22Rv1 (cell line): ENCODE measurements at regions not wholly inside any gene's neighbourhood (a gene's known extent, or its start where the extent isn't known, plus 50 kb on each side); places are given as distances from the start of the nearest gene placed in this dataset.

ENCODE experiments used
- ZFX ChIP-seq: fragments of 450-650 bp; IDR thresholded peaks from 2 replicates; pipeline ENCODE4 v1.6.1; 2017; ENCODE audit warnings: antibody characterized with exemption, borderline replicate concordance
- TF ChIP-seq, protein P1 (sequence below): fragments of 450-650 bp; IDR thresholded peaks from 2 replicates; pipeline ENCODE4 v1.5.1; 2017; ENCODE audit warnings: mild to moderate bottlenecking

DNA sequence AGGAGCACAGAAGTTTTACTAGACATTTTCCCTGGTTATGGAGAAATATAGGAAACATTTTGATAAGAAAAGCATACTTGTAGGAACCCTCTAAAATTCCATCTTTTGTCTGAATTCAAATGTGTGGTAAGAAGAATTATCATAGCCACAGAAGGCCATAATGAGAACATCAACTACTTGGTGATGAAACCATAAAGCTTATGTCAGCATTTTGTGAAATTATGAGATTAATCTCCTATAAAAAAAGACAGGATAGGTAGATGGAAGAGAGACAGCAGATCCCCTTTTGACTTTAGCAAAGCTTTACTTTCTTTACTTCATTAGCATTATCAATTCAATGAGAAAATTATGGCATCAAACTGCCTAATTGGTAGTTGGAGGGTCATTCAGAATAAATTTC lies 697.0 kb downstream of the IGSF11 start:
- TF ChIP-seq, protein P1, sequence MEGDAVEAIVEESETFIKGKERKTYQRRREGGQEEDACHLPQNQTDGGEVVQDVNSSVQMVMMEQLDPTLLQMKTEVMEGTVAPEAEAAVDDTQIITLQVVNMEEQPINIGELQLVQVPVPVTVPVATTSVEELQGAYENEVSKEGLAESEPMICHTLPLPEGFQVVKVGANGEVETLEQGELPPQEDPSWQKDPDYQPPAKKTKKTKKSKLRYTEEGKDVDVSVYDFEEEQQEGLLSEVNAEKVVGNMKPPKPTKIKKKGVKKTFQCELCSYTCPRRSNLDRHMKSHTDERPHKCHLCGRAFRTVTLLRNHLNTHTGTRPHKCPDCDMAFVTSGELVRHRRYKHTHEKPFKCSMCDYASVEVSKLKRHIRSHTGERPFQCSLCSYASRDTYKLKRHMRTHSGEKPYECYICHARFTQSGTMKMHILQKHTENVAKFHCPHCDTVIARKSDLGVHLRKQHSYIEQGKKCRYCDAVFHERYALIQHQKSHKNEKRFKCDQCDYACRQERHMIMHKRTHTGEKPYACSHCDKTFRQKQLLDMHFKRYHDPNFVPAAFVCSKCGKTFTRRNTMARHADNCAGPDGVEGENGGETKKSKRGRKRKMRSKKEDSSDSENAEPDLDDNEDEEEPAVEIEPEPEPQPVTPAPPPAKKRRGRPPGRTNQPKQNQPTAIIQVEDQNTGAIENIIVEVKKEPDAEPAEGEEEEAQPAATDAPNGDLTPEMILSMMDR = no peak
- TF ChIP-seq ZFX = no peak
